Heart left ventricle (tissue), 13 donors: ENCODE measurements at regions not wholly inside any gene's neighbourhood (a gene's known extent, or its start where the extent isn't known, plus 50 kb on each side); places are given as distances from the start of the nearest gene placed in this dataset.

Source experiments
- CTCF ChIP-seq, 12 donors: fragments of 200-600 bp; sonication (generic) in 4 of 12; IDR thresholded peaks; one replicate each; pipeline versions ENCODE4 v1.5.0 to v1.8.0; 2018 to 2022; ENCODE audit warnings: antibody characterized with exemption in 12 of 12, mild to moderate bottlenecking in 5 of 12
- POLR2A ChIP-seq, 2 donors: fragments of 450-650 bp; IDR thresholded peaks; one replicate each; pipeline ENCODE4 v1.6.1; 2017; ENCODE audit warnings: antibody characterized with exemption in 2 of 2, mild to moderate bottlenecking in 2 of 2, moderate library complexity in 2 of 2
- donor health status: ischemic (EF 13 %, LVEDD 7.1; RV severe dilation, severe dysfunction).
- donor health status: DM: no; HTN: yes; CAD: no.
- donor health status: DM: no; HTN: no; CAD: no.
- donor health status: ischemic (EF 25% LVEDD 6.9; RV normal size, moderate dysfunction).
- donor health status: ischemic (EF 25% LVEDD 5.7; RV mildly dilated, moderate dysfunction).
- donor health status: ischemic (EF 35%, LVEDD 5.7; RV mildly dilated, moderate dysfunction).
- donor health status: nonischemic (EF 11% LVEDD 7.7; RV severe dilation, severe dysfunction).
- donor health status: DM: yes; HTN: yes; CAD: no.
- donor health status: PGD.
- donor health status: ischemic (EF 29% LVEDD 5.4; RV normal size, mild dysfunction).
- donor health status: nonischemic (EF 23%, LVEDD 6.1; RV moderate dilation, normal function).

- TF ChIP-seq CTCF (IDR thresholded peaks at IDR 0.05), result no peak
- TF ChIP-seq POLR2A (IDR thresholded peaks at IDR 0.05), result no peak
These were observed 92.9 kb upstream of the PPM1J start for GRCh38 chr1:112807999-112808398.
